MM.1S (cell line): ENCODE measurements at regions not wholly inside any gene's neighbourhood (a gene's known extent, or its start where the extent isn't known, plus 50 kb on each side); places are given as distances from the start of the nearest gene placed in this dataset.

Experiments used
- EZH2 ChIP-seq: fragments of 300-600 bp; sonication (generic); optimal IDR thresholded peaks from 2 replicates; pipeline ENCODE3; 2017; ENCODE audit warnings: low read depth, mild to moderate bottlenecking, antibody characterized with exemption, low read length, mixed read lengths
- EZH2phosphoT487 ChIP-seq: fragments of 300-600 bp; sonication (generic); IDR thresholded peaks from 2 replicates; pipeline ENCODE4 v1.6.1; 2018; ENCODE audit warnings: antibody characterized with exemption, low read length
- TF ChIP-seq, protein P1 (sequence below): fragments of 300-600 bp; sonication (generic); IDR thresholded peaks from 2 replicates; pipeline ENCODE4 v1.5.1; 2016; ENCODE audit warnings: antibody characterized with exemption, low read length, mixed read lengths

DNA sequence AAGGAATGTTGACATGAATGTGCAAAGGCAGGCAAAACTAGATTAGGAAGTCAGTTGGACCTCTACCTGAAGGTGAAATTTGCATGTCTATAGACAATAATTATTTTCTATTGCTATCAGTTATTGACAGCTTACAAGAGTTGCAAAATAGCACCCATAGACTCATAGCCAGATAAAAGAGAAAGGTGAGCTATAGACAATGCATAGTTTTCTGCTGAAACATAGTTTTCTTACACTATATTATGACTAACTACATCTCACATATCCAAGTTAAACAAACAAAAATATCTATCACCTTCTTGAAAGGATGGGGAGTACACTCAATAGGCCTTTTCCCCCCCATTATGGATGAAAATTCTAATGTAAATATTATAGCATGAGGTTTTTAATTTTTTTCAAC lies 305.0 kb downstream of the PTH2R start:
- no peak for TF ChIP-seq EZH2
- TF ChIP-seq, protein P1, sequence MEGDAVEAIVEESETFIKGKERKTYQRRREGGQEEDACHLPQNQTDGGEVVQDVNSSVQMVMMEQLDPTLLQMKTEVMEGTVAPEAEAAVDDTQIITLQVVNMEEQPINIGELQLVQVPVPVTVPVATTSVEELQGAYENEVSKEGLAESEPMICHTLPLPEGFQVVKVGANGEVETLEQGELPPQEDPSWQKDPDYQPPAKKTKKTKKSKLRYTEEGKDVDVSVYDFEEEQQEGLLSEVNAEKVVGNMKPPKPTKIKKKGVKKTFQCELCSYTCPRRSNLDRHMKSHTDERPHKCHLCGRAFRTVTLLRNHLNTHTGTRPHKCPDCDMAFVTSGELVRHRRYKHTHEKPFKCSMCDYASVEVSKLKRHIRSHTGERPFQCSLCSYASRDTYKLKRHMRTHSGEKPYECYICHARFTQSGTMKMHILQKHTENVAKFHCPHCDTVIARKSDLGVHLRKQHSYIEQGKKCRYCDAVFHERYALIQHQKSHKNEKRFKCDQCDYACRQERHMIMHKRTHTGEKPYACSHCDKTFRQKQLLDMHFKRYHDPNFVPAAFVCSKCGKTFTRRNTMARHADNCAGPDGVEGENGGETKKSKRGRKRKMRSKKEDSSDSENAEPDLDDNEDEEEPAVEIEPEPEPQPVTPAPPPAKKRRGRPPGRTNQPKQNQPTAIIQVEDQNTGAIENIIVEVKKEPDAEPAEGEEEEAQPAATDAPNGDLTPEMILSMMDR, result no peak
- TF ChIP-seq EZH2phosphoT487, result no peak
